GM12878 (cell line): ENCODE measurements at regions not wholly inside any gene's neighbourhood (a gene's known extent, or its start where the extent isn't known, plus 50 kb on each side); places are given as distances from the start of the nearest gene placed in this dataset.

Source experiments
- ASH2L ChIP-seq: fragments of 300-600, 200-600 bp; sonication (generic); IDR thresholded peaks from 2 replicates; pipeline ENCODE4 v1.6.1; 2017; ENCODE audit warnings: low read depth, mild to moderate bottlenecking, borderline replicate concordance
- CHD4 ChIP-seq: fragments of 200-600 bp; sonication (generic); IDR thresholded peaks from 2 replicates; pipeline ENCODE4 v1.6.1; 2016; ENCODE audit warnings: mild to moderate bottlenecking
- CREB1 ChIP-seq: IDR thresholded peaks from 2 replicates; pipeline ENCODE4 v1.6.1; 2012; ENCODE audit warnings: low read depth, mild to moderate bottlenecking, inconsistent platforms
- POLR2A ChIP-seq: IDR thresholded peaks from 2 replicates; pipeline ENCODE4 v1.6.1; 2011; ENCODE audit warnings: low read depth, mild to moderate bottlenecking, low read length
- RELA ChIP-seq: fragments of 450-650 bp; IDR thresholded peaks from 2 replicates; pipeline ENCODE4 v1.8.0; 2014; ENCODE audit warnings: borderline replicate concordance; ENCODE audit not compliant: partially characterized antibody
- ZNF384 ChIP-seq: IDR thresholded peaks from 2 replicates; pipeline ENCODE4 v1.6.1; 2012; ENCODE audit warnings: low read depth, mild to moderate bottlenecking, low read length, improper control_type of control experiment, borderline replicate concordance
- TF ChIP-seq, protein P1 (sequence below), 3 experiments: IDR thresholded peaks in 2 of 3; conservative IDR thresholded peaks in 1 of 3; 2 replicates each; pipeline ENCODE4 v1.5.1; 2011; ENCODE audit warnings: low read depth in 3 of 3, low read length in 3 of 3, mild to moderate bottlenecking in 3 of 3, control low read depth in 2 of 3, moderate library complexity in 2 of 3, inconsistent platforms in 1 of 3, mixed read lengths in 1 of 3; ENCODE audit not compliant: control insufficient read depth in 2 of 3, insufficient read depth in 1 of 3; ENCODE audit errors: extremely low read depth in 1 of 3
- TF ChIP-seq, protein P2 (sequence below): IDR thresholded peaks from 2 replicates; pipeline ENCODE4 v1.6.1; 2012; ENCODE audit warnings: low read depth, low read length, improper control_type of control experiment
- TF ChIP-seq, protein P3 (sequence below): IDR thresholded peaks from 2 replicates; pipeline ENCODE4 v1.6.1; 2011; ENCODE audit warnings: low read depth, low read length, improper control_type of control experiment, borderline replicate concordance

DNA sequence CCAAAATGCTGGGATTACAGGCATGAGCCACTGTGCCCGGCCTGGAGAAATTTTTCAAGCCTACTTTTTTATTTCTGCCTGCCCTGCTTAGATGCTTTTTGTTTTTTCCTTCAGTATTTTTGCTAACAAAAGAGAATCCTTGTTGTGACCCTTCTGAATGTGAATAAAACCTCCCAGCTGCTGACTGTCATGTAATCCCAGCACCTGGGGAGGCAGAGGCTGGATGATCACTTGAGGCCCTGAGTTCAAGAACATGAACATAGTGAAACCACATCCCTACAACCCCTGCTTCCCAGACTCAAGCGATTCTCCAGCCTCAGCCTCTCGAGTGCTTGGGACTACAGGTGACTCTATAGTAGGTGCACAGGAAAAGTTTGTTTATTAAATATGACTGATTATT lies 84.9 kb downstream of the SOX2 start:
- TF ChIP-seq, protein P1, sequence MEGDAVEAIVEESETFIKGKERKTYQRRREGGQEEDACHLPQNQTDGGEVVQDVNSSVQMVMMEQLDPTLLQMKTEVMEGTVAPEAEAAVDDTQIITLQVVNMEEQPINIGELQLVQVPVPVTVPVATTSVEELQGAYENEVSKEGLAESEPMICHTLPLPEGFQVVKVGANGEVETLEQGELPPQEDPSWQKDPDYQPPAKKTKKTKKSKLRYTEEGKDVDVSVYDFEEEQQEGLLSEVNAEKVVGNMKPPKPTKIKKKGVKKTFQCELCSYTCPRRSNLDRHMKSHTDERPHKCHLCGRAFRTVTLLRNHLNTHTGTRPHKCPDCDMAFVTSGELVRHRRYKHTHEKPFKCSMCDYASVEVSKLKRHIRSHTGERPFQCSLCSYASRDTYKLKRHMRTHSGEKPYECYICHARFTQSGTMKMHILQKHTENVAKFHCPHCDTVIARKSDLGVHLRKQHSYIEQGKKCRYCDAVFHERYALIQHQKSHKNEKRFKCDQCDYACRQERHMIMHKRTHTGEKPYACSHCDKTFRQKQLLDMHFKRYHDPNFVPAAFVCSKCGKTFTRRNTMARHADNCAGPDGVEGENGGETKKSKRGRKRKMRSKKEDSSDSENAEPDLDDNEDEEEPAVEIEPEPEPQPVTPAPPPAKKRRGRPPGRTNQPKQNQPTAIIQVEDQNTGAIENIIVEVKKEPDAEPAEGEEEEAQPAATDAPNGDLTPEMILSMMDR (IDR thresholded peaks at IDR 0.05 in 2 of 3, conservative IDR thresholded peaks at IDR 0.05 in 1 of 3; ENCODE audit: control insufficient read depth in 2 of 3, extremely low read depth in 1 of 3, insufficient read depth in 1 of 3, low read depth in 3 of 3, low read length in 3 of 3) = no peak
- TF ChIP-seq CREB1 (no peak), RELA (no peak), POLR2A (no peak), ZNF384 (no peak), CHD4 (no peak), ASH2L (no peak)
- TF ChIP-seq, protein P2, sequence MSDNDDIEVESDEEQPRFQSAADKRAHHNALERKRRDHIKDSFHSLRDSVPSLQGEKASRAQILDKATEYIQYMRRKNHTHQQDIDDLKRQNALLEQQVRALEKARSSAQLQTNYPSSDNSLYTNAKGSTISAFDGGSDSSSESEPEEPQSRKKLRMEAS = no peak
- TF ChIP-seq, protein P3, sequence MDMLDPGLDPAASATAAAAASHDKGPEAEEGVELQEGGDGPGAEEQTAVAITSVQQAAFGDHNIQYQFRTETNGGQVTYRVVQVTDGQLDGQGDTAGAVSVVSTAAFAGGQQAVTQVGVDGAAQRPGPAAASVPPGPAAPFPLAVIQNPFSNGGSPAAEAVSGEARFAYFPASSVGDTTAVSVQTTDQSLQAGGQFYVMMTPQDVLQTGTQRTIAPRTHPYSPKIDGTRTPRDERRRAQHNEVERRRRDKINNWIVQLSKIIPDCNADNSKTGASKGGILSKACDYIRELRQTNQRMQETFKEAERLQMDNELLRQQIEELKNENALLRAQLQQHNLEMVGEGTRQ = no peak
